IMR-90 (cell line): ENCODE measurements at regions not wholly inside any gene's neighbourhood (a gene's known extent, or its start where the extent isn't known, plus 50 kb on each side); places are given as distances from the start of the nearest gene placed in this dataset.

ENCODE experiments used
- ATAC-seq: fragments of 200-7000 bp; cut with Tn5 transposase; 2 replicates; pipeline ENCODE4 v1.9.1; 2020; ENCODE audit warnings: low read depth, mild to moderate bottlenecking, moderate library complexity
- BruUV-seq: library from RNA; stranded (reverse); fragments of 400-500 nt; replicated peaks from 2 replicates; lab custom pipeline; 2021; lab: Mats Ljungman, UMichigan
- CTCF ChIA-PET: fragments of 300-600 bp; formaldehyde crosslinking; extraction: SDS; loops from one replicate; lab custom pipeline; 2021; ENCODE audit warnings: antibody characterized with exemption; lab: Yijun Ruan, JAX
- POLR2A ChIA-PET: fragments of 300-600 bp; sonication (Branson Sonifier 250); formaldehyde crosslinking; loops from one replicate; lab custom pipeline; 2022; ENCODE audit warnings: antibody characterized with exemption; ENCODE audit not compliant: unreplicated experiment; lab: Charles Lee
- DNase-seq: peaks from one replicate; pipeline ENCODE4 v3.0.0; 2013
- H2AFZ ChIP-seq: replicated peaks from 2 replicates; pipeline ENCODE3; 2013; ENCODE audit warnings: low read length, mild to moderate bottlenecking; ENCODE audit not compliant: poor library complexity
- H2AK5ac ChIP-seq: 2 replicates; pipeline ENCODE4 v1.6.1; 2013; ENCODE audit warnings: low read depth, low read length, inconsistent platforms
- H2AK9ac ChIP-seq: replicated peaks from 2 replicates; pipeline ENCODE3; 2013; ENCODE audit warnings: mild to moderate bottlenecking, low read depth, low read length, moderate library complexity; ENCODE audit not compliant: poor library complexity
- H2BK120ac ChIP-seq: 2 replicates; pipeline ENCODE4 v1.6.1; 2013; ENCODE audit warnings: low read depth, low read length, inconsistent platforms
- H2BK15ac ChIP-seq: 3 replicates; pipeline ENCODE4 v1.6.1; 2013; ENCODE audit warnings: low read depth, low read length, inconsistent platforms
- H2BK20ac ChIP-seq: 2 replicates; pipeline ENCODE4 v1.6.1; 2013; ENCODE audit warnings: low read depth, mild to moderate bottlenecking, inconsistent platforms, low read length, moderate library complexity
- H2BK5ac ChIP-seq: 2 replicates; pipeline ENCODE4 v1.6.1; 2013; ENCODE audit warnings: mild to moderate bottlenecking, low read depth, low read length, inconsistent platforms; ENCODE audit not compliant: poor library complexity, severe bottlenecking
- H3K14ac ChIP-seq: replicated peaks from 2 replicates; pipeline ENCODE4 v1.6.1; 2013; ENCODE audit warnings: low read depth, low read length, inconsistent platforms
- H3K18ac ChIP-seq: 2 replicates; pipeline ENCODE4 v1.6.1; 2013; ENCODE audit warnings: low read depth, low read length, control low read depth
- H3K23ac ChIP-seq: 2 replicates; pipeline ENCODE4 v1.6.1; 2013; ENCODE audit warnings: low read depth, low read length, inconsistent platforms
- H3K27ac ChIP-seq: 2 replicates; pipeline ENCODE4 v1.5.1; 2013; ENCODE audit warnings: mild to moderate bottlenecking, control low read depth, low read length; ENCODE audit not compliant: insufficient read depth
- H3K27me3 ChIP-seq: 2 replicates; pipeline ENCODE4 v1.6.1; 2013; ENCODE audit warnings: low read length; ENCODE audit not compliant: control insufficient read depth, insufficient read depth
- H3K36me3 ChIP-seq: 2 replicates; pipeline ENCODE4 v1.6.1; 2013; ENCODE audit warnings: low read length, mixed read lengths; ENCODE audit not compliant: control insufficient read depth, insufficient read depth
- H3K4ac ChIP-seq: 2 replicates; pipeline ENCODE4 v1.6.1; 2013; ENCODE audit warnings: low read depth, low read length, inconsistent platforms
- H3K4me1 ChIP-seq: 2 replicates; pipeline ENCODE4 v1.6.1; 2013; ENCODE audit warnings: low read length, mixed read lengths; ENCODE audit not compliant: control insufficient read depth, insufficient read depth
- H3K4me2 ChIP-seq: 2 replicates; pipeline ENCODE4 v1.6.1; 2013; ENCODE audit warnings: low read depth, mild to moderate bottlenecking, control low read depth, low read length, moderate library complexity
- H3K4me3 ChIP-seq: 2 replicates; pipeline ENCODE4 v1.5.1; 2013; ENCODE audit warnings: low read depth, mild to moderate bottlenecking, control low read depth, low read length, moderate library complexity; ENCODE audit not compliant: insufficient read depth
- H3K56ac ChIP-seq: 2 replicates; pipeline ENCODE4 v1.6.1; 2013; ENCODE audit warnings: low read length, inconsistent platforms; ENCODE audit not compliant: insufficient read depth; ENCODE audit errors: extremely low read depth
- H3K79me1 ChIP-seq, 2 experiments: 2 replicates each; pipeline ENCODE4 v1.6.1; 2013; ENCODE audit warnings: low read length in 2 of 2, inconsistent platforms in 1 of 2, low read depth in 1 of 2
- H3K9ac ChIP-seq: 2 replicates; pipeline ENCODE4 v1.6.1; 2013; ENCODE audit warnings: low read depth, low read length, control low read depth
- H3K9me1 ChIP-seq: 2 replicates; pipeline ENCODE4 v1.6.1; 2013; ENCODE audit warnings: low read length, inconsistent platforms; ENCODE audit not compliant: insufficient read depth
- H3K9me3 ChIP-seq: 2 replicates; pipeline ENCODE4 v1.6.1; 2013; ENCODE audit warnings: low read length; ENCODE audit not compliant: control insufficient read depth, insufficient read depth
- H4K20me1 ChIP-seq: 2 replicates; pipeline ENCODE4 v1.6.1; 2013; ENCODE audit warnings: low read length, inconsistent platforms; ENCODE audit not compliant: insufficient read depth
- H4K5ac ChIP-seq: 2 replicates; pipeline ENCODE4 v1.6.1; 2013; ENCODE audit warnings: mild to moderate bottlenecking, low read depth, low read length, control low read depth
- H4K8ac ChIP-seq, 2 experiments: 2 replicates each; pipeline ENCODE4 v1.6.1; 2013; ENCODE audit warnings: low read depth in 2 of 2, low read length in 2 of 2, control low read depth in 1 of 2, inconsistent platforms in 1 of 2
- H4K91ac ChIP-seq: 2 replicates; pipeline ENCODE4 v1.6.1; 2013; ENCODE audit warnings: low read depth, low read length, inconsistent platforms; ENCODE audit not compliant: insufficient read depth
- BHLHE40 ChIP-seq: fragments of 150-350 bp; IDR thresholded peaks from 2 replicates; pipeline ENCODE4 v1.6.1; 2016; ENCODE audit warnings: mild to moderate bottlenecking, low read depth, low read length
- CEBPB ChIP-seq: IDR thresholded peaks from 2 replicates; pipeline ENCODE4 v1.6.1; 2012; ENCODE audit warnings: low read depth, low read length, improper control_type of control experiment
- CHD1 ChIP-seq: IDR thresholded peaks from 2 replicates; pipeline ENCODE4 v1.6.1; 2012; ENCODE audit warnings: low read depth, low read length, improper control_type of control experiment
- FOS ChIP-seq: fragments of 150-350 bp; IDR thresholded peaks from 2 replicates; pipeline ENCODE4 v1.6.1; 2016; ENCODE audit warnings: low read depth, low read length
- MAFK ChIP-seq: IDR thresholded peaks from 2 replicates; pipeline ENCODE4 v1.6.1; 2012; ENCODE audit warnings: low read depth, low read length, improper control_type of control experiment
- MAZ ChIP-seq: IDR thresholded peaks from 2 replicates; pipeline ENCODE4 v1.6.1; 2012; ENCODE audit warnings: low read depth, mild to moderate bottlenecking, low read length, improper control_type of control experiment, moderate library complexity, borderline replicate concordance
- MXI1 ChIP-seq: IDR thresholded peaks from 2 replicates; pipeline ENCODE4 v1.6.1; 2012; ENCODE audit warnings: low read depth, mild to moderate bottlenecking, low read length, moderate library complexity, borderline replicate concordance
- NFE2L2 ChIP-seq: fragments of 150-350 bp; IDR thresholded peaks from 2 replicates; pipeline ENCODE4 v1.6.1; 2016; ENCODE audit warnings: low read depth, mild to moderate bottlenecking, low read length
- POLR2A ChIP-seq: IDR thresholded peaks from 2 replicates; pipeline ENCODE4 v1.6.1; 2012; ENCODE audit warnings: mild to moderate bottlenecking, low read depth, low read length
- RAD21 ChIP-seq: IDR thresholded peaks from 2 replicates; pipeline ENCODE4 v1.6.1; 2012; ENCODE audit warnings: low read length, improper control_type of control experiment
- RCOR1 ChIP-seq: IDR thresholded peaks from 2 replicates; pipeline ENCODE4 v1.6.1; 2012; ENCODE audit warnings: mild to moderate bottlenecking, low read length, improper control_type of control experiment; ENCODE audit not compliant: insufficient replicate concordance
- RFX5 ChIP-seq: IDR thresholded peaks from 2 replicates; pipeline ENCODE4 v1.8.0; 2012; ENCODE audit warnings: low read depth, mild to moderate bottlenecking, low read length, moderate library complexity
- SMC3 ChIP-seq: fragments of 150-350 bp; IDR thresholded peaks from 2 replicates; pipeline ENCODE4 v1.6.1; 2016; ENCODE audit warnings: low read depth, mild to moderate bottlenecking, antibody characterized with exemption, low read length, moderate library complexity
- WGBS, 2 experiments: methylation state at CpG; one replicate each; pipeline versions ENCODE4 v1.1.5 to v1.1.7; 2013; ENCODE audit warnings: missing lambda C conversion rate in 2 of 2; ENCODE audit not compliant: insufficient read length in 1 of 2; ENCODE audit errors: extremely low coverage in 2 of 2; 5-methylcytosine and 5-hydroxymethylcytosine counted together
- dilution Hi-C: fragments of 300-500 bp; cut with HindIII; formaldehyde crosslinking; loops from one replicate; pipeline ENCODE4 v1.14.3; 2018; ENCODE audit warnings: low sequenced_read_pairs; ENCODE audit not compliant: unreplicated experiment
- in situ Hi-C: fragments of 300-500 bp; cut with MboI; formaldehyde crosslinking; loops from 3 replicates; pipeline ENCODE4 v1.14.3; 2019; ENCODE audit warnings: low sequenced_read_pairs, inconsistent platforms, mixed read lengths
- intact Hi-C: fragments of 100-400 bp; cut with micrococcal nuclease; formaldehyde crosslinking; loops from 2 replicates; pipeline ENCODE4 v1.10.0; 2022
- TF ChIP-seq, protein P1 (sequence below): fragments of 150-350 bp; IDR thresholded peaks from 2 replicates; pipeline ENCODE4 v1.6.1; 2017; ENCODE audit warnings: mild to moderate bottlenecking, antibody characterized with exemption, low read length, low read depth
- TF ChIP-seq, protein P2 (sequence below): conservative IDR thresholded peaks from 2 replicates; pipeline ENCODE4 v1.5.1; 2012; ENCODE audit warnings: mild to moderate bottlenecking, low read depth, low read length, improper control_type of control experiment
- TF ChIP-seq, protein P3 (sequence below): fragments of 150-350 bp; IDR thresholded peaks from 2 replicates; pipeline ENCODE4 v1.6.1; 2016; ENCODE audit warnings: low read depth, mild to moderate bottlenecking, low read length, moderate library complexity, borderline replicate concordance

DNA sequence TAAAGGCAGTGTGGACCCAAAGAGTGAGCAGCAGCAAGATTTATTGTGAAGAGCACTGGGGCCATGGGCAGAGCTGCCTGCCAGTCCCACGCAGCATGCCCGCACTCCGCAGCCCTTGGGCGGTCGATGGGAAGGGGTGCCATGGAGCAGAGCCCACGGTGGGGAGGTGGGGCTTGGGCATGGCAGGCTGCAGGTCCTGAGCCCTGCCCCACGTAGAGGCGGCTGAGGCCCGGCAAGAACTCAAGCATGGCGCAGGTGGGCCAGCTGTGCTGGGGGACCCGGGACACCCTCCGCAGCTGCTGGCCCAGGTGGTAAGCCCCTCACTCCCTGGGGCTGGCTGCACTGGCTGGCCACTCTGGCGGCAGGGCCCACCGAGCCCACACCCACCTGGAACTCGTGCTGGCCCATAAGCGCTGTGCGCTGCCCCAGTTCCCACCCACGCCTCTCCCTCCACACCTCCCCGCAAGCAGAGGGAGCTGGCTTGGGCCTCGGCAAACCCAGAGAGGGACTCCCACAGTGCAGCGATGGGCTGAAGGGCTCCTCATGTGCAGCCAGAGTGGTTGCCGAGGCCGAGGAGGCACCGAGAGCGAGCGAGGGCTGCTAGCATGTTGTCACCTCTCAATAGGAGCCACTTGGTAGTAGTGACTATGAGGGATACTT is 1218.8 kb upstream of the EPHA6 start:
- Histone ChIP-seq H3K4me1 (no peaks in the 10 kb centered on the region), H3K27me3 (no peaks in the 10 kb centered on the region), H3K56ac (no peak overlapping the region), H2BK120ac (no peak overlapping the region), H3K4me2 (no peak overlapping the region), H3K4me3 (no peak overlapping the region), H4K8ac (no peak overlapping the region), H3K9ac (no peak overlapping the region), H3K79me1 (no peaks in the 10 kb centered on the region), H3K14ac (no peak overlapping the region), H2BK20ac (no peak overlapping the region), H2BK5ac (no peak overlapping the region), H3K4ac (no peak overlapping the region), H3K9me3 (peaks cover 8% of the 10 kb centered on the region; the same call in 1 of the 2 replicates), H2BK15ac (no peak overlapping the region), H3K9me1 (no peaks in the 10 kb centered on the region), H4K5ac (no peak overlapping the region), H2AK9ac (no peak overlapping the region), H4K20me1 (no peaks in the 10 kb centered on the region), H2AFZ (no peak overlapping the region), H3K18ac (no peak overlapping the region), H3K27ac (no peak overlapping the region), H2AK5ac (no peak overlapping the region), H3K36me3 (no peaks in the 10 kb centered on the region), H4K91ac (no peak overlapping the region), H3K23ac (no peak overlapping the region)
- TF ChIP-seq POLR2A: no peak
- no peak for TF ChIP-seq CHD1
- TF ChIP-seq MXI1: no peak
- TF ChIP-seq, protein P1, sequence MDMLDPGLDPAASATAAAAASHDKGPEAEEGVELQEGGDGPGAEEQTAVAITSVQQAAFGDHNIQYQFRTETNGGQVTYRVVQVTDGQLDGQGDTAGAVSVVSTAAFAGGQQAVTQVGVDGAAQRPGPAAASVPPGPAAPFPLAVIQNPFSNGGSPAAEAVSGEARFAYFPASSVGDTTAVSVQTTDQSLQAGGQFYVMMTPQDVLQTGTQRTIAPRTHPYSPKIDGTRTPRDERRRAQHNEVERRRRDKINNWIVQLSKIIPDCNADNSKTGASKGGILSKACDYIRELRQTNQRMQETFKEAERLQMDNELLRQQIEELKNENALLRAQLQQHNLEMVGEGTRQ: no peak
- no peak for TF ChIP-seq FOS
- TF ChIP-seq, protein P2, sequence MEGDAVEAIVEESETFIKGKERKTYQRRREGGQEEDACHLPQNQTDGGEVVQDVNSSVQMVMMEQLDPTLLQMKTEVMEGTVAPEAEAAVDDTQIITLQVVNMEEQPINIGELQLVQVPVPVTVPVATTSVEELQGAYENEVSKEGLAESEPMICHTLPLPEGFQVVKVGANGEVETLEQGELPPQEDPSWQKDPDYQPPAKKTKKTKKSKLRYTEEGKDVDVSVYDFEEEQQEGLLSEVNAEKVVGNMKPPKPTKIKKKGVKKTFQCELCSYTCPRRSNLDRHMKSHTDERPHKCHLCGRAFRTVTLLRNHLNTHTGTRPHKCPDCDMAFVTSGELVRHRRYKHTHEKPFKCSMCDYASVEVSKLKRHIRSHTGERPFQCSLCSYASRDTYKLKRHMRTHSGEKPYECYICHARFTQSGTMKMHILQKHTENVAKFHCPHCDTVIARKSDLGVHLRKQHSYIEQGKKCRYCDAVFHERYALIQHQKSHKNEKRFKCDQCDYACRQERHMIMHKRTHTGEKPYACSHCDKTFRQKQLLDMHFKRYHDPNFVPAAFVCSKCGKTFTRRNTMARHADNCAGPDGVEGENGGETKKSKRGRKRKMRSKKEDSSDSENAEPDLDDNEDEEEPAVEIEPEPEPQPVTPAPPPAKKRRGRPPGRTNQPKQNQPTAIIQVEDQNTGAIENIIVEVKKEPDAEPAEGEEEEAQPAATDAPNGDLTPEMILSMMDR: no peak
- no peak for TF ChIP-seq RCOR1
- TF ChIP-seq NFE2L2: no peak
- TF ChIP-seq MAFK: no peak
- TF ChIP-seq RFX5: no peak
- TF ChIP-seq, protein P3, sequence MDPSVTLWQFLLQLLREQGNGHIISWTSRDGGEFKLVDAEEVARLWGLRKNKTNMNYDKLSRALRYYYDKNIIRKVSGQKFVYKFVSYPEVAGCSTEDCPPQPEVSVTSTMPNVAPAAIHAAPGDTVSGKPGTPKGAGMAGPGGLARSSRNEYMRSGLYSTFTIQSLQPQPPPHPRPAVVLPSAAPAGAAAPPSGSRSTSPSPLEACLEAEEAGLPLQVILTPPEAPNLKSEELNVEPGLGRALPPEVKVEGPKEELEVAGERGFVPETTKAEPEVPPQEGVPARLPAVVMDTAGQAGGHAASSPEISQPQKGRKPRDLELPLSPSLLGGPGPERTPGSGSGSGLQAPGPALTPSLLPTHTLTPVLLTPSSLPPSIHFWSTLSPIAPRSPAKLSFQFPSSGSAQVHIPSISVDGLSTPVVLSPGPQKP: no peak
- TF ChIP-seq RAD21: no peak
- no peak for TF ChIP-seq CEBPB
- TF ChIP-seq MAZ: no peak
- no peak for TF ChIP-seq BHLHE40
- no peak for TF ChIP-seq SMC3
- ATAC-seq (no peak), DNase-seq (no peak)
- WGBS, 2 experiments: 85% methylated on average over 6 of the region's 26 CpGs; no CpG with 5 or more reads in 1 of the 2 experiments
- BruUV-seq: no TSS peak
- dilution Hi-C loops: no loop called here
- intact Hi-C loops: no loop called here
- CTCF ChIA-PET: no interaction called here
- in situ Hi-C loops: no loop called here
- POLR2A ChIA-PET: no interaction called here
